ENCODE measurements at regions not wholly inside any gene's neighbourhood (a gene's known extent, or its start where the extent isn't known, plus 50 kb on each side); places are given as distances from the start of the nearest gene placed in this dataset.

DNA sequence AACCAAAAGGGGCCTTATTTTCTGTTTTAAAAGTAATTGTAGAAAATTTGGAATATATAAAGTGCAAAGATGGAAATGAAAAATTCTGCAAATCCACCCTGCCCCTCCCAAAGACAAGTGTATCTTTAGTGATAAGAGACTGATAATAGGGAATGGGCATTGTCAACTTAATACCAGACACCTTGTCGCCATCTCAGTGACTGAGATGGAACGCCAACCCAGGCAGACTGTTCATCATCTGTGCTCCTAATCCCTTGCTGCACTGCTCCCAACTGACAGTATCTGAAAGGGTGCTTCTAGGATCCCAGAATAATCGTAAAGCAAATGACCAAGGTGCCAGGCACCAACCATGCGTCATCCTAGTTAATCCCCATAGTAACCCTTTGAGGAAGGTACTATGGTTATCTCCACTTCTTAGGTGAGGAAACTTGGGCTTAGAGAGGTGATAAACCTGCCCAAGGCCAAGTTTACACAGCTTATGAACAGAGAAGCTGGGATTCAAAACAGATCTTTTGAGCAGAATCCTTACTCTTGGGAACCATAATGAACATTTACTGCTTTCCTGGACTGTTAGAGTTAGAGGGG is 583.7 kb downstream of the GATA3 start:
- Histone ChIP-seq H3K79me2 (no peaks in the 10 kb centered on the region), H3K4me2 (no peak overlapping the region), H2AFZ (no peak overlapping the region), H3K9me2 (replicated peaks; ENCODE audit: insufficient read depth) (no peaks in the 10 kb centered on the region), H3K36me3 (replicated peaks; ENCODE audit: insufficient read depth, low read depth) (no peaks in the 10 kb centered on the region), H3K27ac (no peak overlapping the region), H3K27me3 (no peaks in the 10 kb centered on the region), H4K20me1 (ENCODE audit: insufficient read depth, poor library complexity, severe bottlenecking) (no peaks in the 10 kb centered on the region), H3K4me1 (ENCODE audit: insufficient read depth) (no peaks in the 10 kb centered on the region), H3K4me3 (no peak overlapping the region), H3K9me3 (ENCODE audit: low read depth) (no peaks in the 10 kb centered on the region)
- TF ChIP-seq, protein P1, sequence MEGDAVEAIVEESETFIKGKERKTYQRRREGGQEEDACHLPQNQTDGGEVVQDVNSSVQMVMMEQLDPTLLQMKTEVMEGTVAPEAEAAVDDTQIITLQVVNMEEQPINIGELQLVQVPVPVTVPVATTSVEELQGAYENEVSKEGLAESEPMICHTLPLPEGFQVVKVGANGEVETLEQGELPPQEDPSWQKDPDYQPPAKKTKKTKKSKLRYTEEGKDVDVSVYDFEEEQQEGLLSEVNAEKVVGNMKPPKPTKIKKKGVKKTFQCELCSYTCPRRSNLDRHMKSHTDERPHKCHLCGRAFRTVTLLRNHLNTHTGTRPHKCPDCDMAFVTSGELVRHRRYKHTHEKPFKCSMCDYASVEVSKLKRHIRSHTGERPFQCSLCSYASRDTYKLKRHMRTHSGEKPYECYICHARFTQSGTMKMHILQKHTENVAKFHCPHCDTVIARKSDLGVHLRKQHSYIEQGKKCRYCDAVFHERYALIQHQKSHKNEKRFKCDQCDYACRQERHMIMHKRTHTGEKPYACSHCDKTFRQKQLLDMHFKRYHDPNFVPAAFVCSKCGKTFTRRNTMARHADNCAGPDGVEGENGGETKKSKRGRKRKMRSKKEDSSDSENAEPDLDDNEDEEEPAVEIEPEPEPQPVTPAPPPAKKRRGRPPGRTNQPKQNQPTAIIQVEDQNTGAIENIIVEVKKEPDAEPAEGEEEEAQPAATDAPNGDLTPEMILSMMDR (IDR thresholded peaks at IDR 0.05; ENCODE audit: poor library complexity), result no peak
- TF ChIP-seq EZH2 (IDR thresholded peaks at IDR 0.05; ENCODE audit: borderline replicate concordance) (no peak), EZH2phosphoT487 (IDR thresholded peaks at IDR 0.05; ENCODE audit: low read depth, severe bottlenecking, unreplicated experiment) (no peak)
- peak; percentile 6 for DNase-seq (ENCODE audit: low spot score)
- 44% methylated on average over 4 of the region's 4 CpGs for WGBS (ENCODE audit: low lambda C conversion rate, missing lambda C conversion rate)

DNA sequence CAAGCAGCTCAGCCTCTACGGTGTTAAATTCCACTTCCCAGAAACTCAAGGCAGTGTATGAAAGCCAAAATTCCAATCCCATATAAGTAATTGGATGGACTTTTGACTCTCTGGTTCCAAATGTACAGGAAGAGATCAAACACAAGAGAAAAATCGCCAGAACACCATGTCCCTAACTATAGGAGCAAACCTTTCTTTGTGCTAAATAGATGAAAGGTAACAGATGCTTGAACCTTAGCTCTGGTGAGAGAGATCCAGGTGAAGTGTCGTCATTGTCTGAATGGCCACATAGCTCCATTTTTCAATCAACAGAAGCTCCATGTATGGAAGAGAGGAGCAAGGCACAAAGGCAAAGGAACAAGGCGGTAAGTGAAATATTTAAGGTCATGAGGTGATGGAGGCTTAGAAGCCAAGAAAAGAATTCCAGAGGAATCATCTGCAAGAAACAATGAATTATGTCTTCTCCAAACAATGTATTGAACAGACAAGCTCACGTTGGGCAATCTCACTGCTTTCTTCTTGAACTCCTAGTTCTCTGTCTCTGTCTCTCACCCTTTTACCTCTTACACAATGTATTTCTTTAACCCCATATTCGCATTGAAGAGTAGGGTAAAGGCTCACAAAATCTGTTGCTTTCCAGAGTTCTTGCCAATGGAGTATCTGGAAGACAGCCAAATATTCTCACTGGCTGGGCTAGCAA is 585.1 kb downstream of the GATA3 start:
- Histone ChIP-seq H3K4me1 (ENCODE audit: insufficient read depth) (no peaks in the 10 kb centered on the region), H2AFZ (no peak overlapping the region), H3K4me3 (no peak overlapping the region), H3K36me3 (replicated peaks; ENCODE audit: insufficient read depth, low read depth) (no peaks in the 10 kb centered on the region), H3K4me2 (no peak overlapping the region), H3K27me3 (no peaks in the 10 kb centered on the region), H3K27ac (no peak overlapping the region), H3K9me2 (replicated peaks; ENCODE audit: insufficient read depth) (no peaks in the 10 kb centered on the region), H4K20me1 (ENCODE audit: insufficient read depth, poor library complexity, severe bottlenecking) (no peaks in the 10 kb centered on the region), H3K79me2 (no peaks in the 10 kb centered on the region), H3K9me3 (ENCODE audit: low read depth) (no peaks in the 10 kb centered on the region)
- 84% methylated on average over 6 of the region's 6 CpGs for WGBS (ENCODE audit: low lambda C conversion rate, missing lambda C conversion rate)
- DNase-seq (ENCODE audit: low spot score), result no peak
- no peak for TF ChIP-seq EZH2phosphoT487 (IDR thresholded peaks at IDR 0.05; ENCODE audit: low read depth, severe bottlenecking, unreplicated experiment)
- TF ChIP-seq, protein P1 (IDR thresholded peaks at IDR 0.05; ENCODE audit: poor library complexity), result no peak
- no peak for TF ChIP-seq EZH2 (IDR thresholded peaks at IDR 0.05; ENCODE audit: borderline replicate concordance)

DNA sequence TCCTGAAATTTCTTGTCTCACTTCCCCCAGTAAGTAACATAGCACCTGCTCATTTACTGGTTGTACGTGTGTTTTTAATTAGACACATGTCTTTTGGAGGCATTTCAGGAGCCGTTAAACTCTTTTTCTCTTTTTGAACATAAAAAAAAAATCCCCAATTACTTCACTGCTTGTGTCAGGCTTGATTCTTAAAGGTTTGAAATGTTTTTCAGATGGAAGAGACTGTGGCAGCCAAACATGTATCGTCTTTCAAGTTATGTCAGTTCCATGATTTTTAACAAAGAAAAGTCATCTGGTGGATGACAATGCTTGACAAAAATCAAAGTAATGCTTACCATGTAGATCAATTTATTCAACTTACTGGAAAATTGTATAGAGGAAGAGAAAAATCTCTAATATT is 585.8 kb downstream of the GATA3 start:
- Histone ChIP-seq H3K27me3 (no peaks in the 10 kb centered on the region), H3K79me2 (no peaks in the 10 kb centered on the region), H3K4me1 (ENCODE audit: insufficient read depth) (no peaks in the 10 kb centered on the region), H3K36me3 (replicated peaks; ENCODE audit: insufficient read depth, low read depth) (no peaks in the 10 kb centered on the region), H3K4me3 (no peak overlapping the region), H4K20me1 (ENCODE audit: insufficient read depth, poor library complexity, severe bottlenecking) (no peaks in the 10 kb centered on the region), H3K4me2 (no peak overlapping the region), H3K27ac (no peak overlapping the region), H3K9me2 (replicated peaks; ENCODE audit: insufficient read depth) (no peaks in the 10 kb centered on the region), H3K9me3 (ENCODE audit: low read depth) (no peaks in the 10 kb centered on the region), H2AFZ (no peak overlapping the region)
- DNase-seq (ENCODE audit: low spot score), result no peak
- WGBS (ENCODE audit: low lambda C conversion rate, missing lambda C conversion rate), result 68% methylated on average over 3 of the region's 3 CpGs
- TF ChIP-seq, protein P1 (IDR thresholded peaks at IDR 0.05; ENCODE audit: poor library complexity), result no peak
- TF ChIP-seq EZH2 (IDR thresholded peaks at IDR 0.05; ENCODE audit: borderline replicate concordance) (no peak), EZH2phosphoT487 (IDR thresholded peaks at IDR 0.05; ENCODE audit: low read depth, severe bottlenecking, unreplicated experiment) (no peak)
